T-helper 1 cell treated with Interleukin-12 subunit alpha and Interleukin-12 subunit beta and Interleukin-4 antibody, amounts not matched to agents 30 ng/mL and 1 ng/mL, for 36 hours (primary cell): ENCODE measurements at regions not wholly inside any gene's neighbourhood (a gene's known extent, or its start where the extent isn't known, plus 50 kb on each side); places are given as distances from the start of the nearest gene placed in this dataset.
"Not testable (repeated sequence)": the region's sequence is repeated elsewhere in the genome, so short reads cannot be mapped to it uniquely, and the experiment has no call there.

ENCODE experiments used
- intact Hi-C: fragments of 100-400 bp; cut with micrococcal nuclease; formaldehyde crosslinking; loops from one replicate; pipeline ENCODE4 v1.15.1; 2024

GRCh38 chr19:28057026-28057425 lies 1155.9 kb downstream of the UQCRFS1 start:
- intact Hi-C loops: not testable (repeated sequence)

DNA sequence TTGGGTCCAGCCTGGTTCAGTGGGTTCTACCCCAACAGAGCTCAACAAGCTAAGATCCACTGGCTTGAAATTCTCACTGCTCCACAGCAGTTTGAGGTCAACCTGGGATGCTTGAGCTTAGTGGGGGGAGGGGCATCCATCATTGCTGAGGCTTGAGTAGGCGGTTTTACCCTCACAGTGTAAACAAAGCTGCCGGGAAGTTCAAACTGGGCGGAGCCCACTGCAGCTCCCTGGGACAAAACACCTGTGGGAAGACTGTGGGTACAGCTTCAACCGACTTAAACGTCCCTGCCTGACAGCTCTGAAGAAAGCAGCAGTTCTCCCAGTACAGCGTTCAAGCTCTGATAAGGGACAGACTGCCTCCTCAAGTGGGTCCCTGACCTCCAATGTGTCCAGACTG lies 1161.9 kb downstream of the UQCRFS1 start:
- intact Hi-C loops: no loop called here

GRCh38 chr19:28049875-28050274 lies 1163.1 kb downstream of the UQCRFS1 start:
- intact Hi-C loops: no loop called here

- intact Hi-C loops: no loop called here
Measured at GRCh38 chr19:28046932-28047331, 1166.0 kb downstream of the UQCRFS1 start.

DNA sequence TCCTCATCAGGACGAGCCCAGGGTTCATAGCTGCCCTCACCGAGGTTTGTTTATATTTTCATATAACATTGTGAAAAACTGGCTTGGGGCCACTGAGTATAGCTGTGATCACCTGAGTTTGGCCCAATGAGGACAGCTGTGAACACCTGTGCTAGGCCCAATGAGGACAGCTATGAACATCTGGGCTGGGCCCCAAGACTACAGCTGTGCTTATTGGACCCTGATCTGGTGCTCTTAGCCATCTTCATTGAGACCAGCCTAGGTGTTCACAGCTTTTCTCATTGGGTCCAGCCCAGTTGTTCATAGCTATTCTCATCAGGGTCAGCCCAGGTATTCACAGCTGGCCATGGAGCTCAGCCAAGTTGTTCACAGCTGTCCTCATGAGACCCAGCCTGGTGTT lies 1167.3 kb downstream of the UQCRFS1 start:
- intact Hi-C loops: no loop called here

DNA sequence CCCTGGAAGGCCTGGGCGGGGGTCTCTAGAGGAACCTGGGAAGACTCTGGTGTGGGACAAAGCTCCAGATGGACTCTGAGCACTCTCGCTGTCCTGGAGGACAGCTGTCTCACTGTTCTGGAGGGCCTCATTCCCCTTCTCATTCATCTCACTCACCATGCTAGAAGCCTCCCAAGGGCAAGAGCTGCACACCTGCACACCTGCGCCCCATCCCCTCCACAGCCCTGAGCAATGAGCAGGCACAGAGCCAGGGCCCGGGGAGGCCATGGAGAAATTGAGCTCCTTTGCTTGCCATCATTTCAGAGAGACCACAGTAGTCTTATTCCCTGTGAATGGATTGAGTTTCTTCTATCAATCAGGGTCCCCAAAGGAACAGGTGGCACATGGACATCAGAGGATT lies 1168.5 kb downstream of the UQCRFS1 start:
- intact Hi-C loops: no loop called here

DNA sequence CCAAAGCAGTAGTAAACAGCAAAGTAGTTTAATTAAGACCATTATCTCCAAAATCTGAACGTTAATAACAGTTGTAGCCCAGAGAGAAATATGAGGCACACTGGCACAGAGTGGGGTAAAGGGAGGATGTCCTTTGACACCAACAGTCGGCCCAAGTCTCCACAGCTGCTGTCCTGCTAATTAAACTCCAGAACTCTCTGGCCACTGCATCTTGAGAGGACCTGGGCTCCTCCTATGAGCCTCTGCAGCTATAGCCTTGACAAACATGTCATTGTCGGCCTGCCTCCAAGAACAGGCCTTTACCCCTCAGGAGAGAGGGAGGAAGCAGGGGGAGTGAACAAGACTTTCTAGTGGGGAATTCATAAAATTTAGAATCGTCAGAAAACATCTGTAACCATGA lies 1170.4 kb downstream of the UQCRFS1 start:
- intact Hi-C loops: no loop called here

GRCh38 chr19:28039677-28040381 lies 1173.1 kb downstream of the UQCRFS1 start:
- intact Hi-C loops: no loop called here

DNA sequence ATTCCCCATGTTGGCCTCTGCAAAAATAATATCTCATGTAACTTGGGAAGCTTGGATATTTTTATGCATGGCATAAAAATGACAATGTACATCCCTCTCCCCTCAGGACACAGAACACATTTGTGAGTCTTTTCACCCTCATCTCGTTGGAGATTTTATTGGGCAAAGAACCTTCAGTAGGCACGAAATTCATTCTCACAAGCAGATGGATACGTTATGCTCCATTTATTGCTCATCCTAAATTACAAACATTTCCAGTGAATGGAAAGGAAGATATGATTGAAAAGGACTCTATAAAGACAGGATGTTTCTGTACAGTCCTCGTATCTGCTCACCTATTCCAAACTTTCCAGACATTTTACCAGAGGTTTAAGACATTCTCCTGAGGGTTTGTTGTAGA lies 1175.8 kb downstream of the UQCRFS1 start:
- intact Hi-C loops: no loop called here

DNA sequence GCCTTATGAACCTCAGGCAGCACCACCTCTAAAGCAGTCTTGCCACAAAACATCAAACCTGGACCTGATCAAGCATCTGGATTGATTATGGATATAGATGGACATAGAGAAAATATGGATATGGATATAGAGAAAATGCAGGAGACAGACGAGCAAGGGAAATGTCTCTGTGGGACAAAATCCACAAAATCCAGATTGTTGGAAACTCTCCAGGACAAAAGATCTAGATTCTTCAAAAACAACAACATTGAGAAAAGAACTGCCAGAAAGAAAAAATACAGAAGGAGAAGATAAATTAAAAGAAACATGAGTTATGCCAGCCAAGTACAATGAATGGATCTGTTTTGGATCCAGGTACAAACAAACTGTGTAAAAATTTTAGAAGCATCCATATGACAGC lies 1176.5 kb downstream of the UQCRFS1 start:
- intact Hi-C loops: no loop called here

GRCh38 chr19:28034936-28035335 lies 1178.0 kb downstream of the UQCRFS1 start:
- intact Hi-C loops: no loop called here

- intact Hi-C loops: no loop called here
Measured at GRCh38 chr19:28028881-28029444, 1184.0 kb downstream of the UQCRFS1 start.

DNA sequence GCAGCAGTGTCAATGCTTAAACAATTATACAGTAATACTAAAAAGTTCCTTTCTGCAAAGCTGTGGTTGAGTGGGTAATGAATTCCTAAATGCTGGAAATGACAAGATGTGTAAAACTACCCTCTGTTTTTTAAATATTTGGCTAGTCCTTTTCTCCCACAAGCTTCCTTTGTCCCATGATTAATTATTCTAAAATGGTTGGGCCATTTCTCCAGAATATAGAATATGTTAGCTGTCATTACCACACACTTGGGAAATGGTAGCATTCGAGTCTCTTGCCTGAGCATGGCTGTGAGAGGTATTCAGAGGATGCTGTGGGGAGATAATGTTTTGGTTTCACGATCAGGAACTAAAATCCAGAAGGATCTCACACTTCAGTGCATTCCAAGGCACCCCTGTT lies 1185.8 kb downstream of the UQCRFS1 start:
- intact Hi-C loops: no loop called here

- intact Hi-C loops: no loop called here
Measured at GRCh38 chr19:28026636-28027035, 1186.3 kb downstream of the UQCRFS1 start.

DNA sequence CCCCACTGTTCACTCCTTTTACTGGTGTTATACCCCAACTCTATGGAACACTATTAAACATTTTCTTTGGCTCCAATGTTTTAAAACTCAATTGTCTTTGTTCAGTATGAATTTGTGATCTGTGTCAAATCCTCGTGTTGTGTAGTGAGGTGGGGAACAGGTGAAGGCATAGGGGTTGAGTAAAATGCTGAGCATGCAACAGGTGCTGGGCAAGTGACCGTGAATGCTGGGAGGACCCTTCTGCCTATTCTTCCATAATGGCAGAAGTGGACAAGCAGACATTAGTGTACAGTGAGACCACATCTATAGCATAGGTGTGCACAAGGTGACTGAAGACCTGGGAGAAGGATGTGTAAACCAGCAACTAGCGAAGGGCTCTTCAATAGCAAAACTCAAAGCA lies 1188.0 kb downstream of the UQCRFS1 start:
- intact Hi-C loops: no loop called here

DNA sequence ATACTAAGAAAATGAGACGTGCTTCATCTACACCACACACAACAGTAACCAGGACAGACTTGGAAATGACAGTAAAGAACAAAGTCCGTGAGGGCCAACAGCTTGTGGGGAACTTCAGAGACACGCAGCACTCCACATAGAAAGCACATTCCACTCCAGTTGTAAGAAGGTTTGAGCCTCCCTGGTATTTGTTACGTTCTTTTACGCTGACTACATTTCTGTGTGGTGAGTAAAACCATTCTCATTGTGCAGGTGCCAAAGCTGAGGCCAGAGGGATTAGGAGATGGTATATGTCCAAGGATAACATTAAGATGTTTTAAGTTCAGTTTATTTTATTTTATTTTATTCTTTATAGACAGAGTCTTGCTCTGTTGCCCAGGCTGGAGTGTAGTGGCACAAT lies 1189.9 kb downstream of the UQCRFS1 start:
- intact Hi-C loops: no loop called here

DNA sequence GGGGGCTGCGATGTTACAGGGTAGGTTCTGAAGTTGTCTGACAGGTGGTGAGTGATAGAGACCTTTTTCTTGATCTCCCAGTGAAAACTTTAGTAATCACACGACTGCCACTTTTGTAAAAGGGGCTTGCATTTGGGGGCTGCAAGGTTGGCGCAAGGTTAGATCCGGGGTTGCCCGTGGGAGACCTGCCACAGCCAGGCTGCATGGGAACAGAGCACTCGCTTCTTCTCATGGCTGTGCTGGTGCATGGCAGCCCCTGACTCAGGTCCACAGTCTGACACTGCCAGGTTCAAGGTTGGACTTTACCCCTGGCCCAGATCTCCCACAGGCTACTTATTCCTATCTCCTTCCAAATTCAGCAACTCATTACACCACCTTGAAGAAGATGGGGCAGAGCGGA lies 1190.4 kb downstream of the UQCRFS1 start:
- intact Hi-C loops: no loop called here

- intact Hi-C loops: no loop called here
Measured at GRCh38 chr19:28021259-28022185, 1191.4 kb downstream of the UQCRFS1 start.

GRCh38 chr19:28020619-28021258 lies 1192.2 kb downstream of the UQCRFS1 start:
- intact Hi-C loops: no loop called here

GRCh38 chr19:28019901-28020300 lies 1193.0 kb downstream of the UQCRFS1 start:
- intact Hi-C loops: no loop called here

GRCh38 chr19:28019371-28019770 lies 1193.6 kb downstream of the UQCRFS1 start:
- intact Hi-C loops: no loop called here

DNA sequence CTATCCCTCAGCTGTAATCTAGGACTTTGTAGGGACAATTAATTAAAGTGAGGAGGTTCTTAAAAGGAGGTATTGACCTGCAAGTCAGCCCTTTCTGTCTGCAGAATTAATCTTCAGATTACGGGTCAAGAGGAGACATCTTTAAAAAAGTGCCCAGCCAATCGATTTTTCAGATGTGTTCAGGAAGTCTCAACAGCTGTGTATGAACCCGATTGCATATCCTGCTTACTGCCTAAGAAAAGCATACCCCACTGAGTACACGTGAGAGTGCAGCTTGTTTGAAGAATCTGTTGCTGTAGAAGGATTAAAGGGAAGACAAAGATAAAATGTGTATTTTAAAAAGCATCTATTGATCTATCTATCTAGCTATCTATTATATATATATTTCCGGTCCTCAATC lies 1194.5 kb downstream of the UQCRFS1 start:
- intact Hi-C loops: no loop called here
